ENCODE measurements at regions not wholly inside any gene's neighbourhood (a gene's known extent, or its start where the extent isn't known, plus 50 kb on each side); places are given as distances from the start of the nearest gene placed in this dataset.

DNA sequence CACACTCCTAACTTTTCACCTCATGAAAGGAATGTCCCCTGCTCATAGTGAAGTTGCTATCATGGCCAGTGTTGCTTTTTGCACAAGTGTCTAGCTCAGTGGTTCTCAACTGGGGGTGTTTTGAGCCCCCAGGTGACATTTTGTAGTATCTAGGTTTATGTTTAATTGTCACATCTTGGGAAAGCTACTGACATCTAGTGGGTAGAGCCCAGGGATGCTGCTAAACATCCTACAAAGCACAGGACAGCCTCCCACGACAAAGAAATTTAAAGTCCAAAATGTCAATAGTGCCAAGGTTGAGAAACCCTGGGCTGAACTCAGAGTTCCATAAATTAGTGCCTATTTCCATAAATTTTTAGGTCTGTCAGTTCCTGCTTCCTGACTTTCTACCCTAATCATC, 70.7 kb upstream of the HCCS start:
- TF ChIP-seq, protein P1, sequence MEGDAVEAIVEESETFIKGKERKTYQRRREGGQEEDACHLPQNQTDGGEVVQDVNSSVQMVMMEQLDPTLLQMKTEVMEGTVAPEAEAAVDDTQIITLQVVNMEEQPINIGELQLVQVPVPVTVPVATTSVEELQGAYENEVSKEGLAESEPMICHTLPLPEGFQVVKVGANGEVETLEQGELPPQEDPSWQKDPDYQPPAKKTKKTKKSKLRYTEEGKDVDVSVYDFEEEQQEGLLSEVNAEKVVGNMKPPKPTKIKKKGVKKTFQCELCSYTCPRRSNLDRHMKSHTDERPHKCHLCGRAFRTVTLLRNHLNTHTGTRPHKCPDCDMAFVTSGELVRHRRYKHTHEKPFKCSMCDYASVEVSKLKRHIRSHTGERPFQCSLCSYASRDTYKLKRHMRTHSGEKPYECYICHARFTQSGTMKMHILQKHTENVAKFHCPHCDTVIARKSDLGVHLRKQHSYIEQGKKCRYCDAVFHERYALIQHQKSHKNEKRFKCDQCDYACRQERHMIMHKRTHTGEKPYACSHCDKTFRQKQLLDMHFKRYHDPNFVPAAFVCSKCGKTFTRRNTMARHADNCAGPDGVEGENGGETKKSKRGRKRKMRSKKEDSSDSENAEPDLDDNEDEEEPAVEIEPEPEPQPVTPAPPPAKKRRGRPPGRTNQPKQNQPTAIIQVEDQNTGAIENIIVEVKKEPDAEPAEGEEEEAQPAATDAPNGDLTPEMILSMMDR (IDR thresholded peaks at IDR 0.05) = no peak
- TF ChIP-seq POLR2AphosphoS5 (IDR thresholded peaks at IDR 0.05) = no peak
- TF ChIP-seq POLR2A (IDR thresholded peaks at IDR 0.05) = no peak
